ENCODE measurements at regions not wholly inside any gene's neighbourhood (a gene's known extent, or its start where the extent isn't known, plus 50 kb on each side); places are given as distances from the start of the nearest gene placed in this dataset.

DNA sequence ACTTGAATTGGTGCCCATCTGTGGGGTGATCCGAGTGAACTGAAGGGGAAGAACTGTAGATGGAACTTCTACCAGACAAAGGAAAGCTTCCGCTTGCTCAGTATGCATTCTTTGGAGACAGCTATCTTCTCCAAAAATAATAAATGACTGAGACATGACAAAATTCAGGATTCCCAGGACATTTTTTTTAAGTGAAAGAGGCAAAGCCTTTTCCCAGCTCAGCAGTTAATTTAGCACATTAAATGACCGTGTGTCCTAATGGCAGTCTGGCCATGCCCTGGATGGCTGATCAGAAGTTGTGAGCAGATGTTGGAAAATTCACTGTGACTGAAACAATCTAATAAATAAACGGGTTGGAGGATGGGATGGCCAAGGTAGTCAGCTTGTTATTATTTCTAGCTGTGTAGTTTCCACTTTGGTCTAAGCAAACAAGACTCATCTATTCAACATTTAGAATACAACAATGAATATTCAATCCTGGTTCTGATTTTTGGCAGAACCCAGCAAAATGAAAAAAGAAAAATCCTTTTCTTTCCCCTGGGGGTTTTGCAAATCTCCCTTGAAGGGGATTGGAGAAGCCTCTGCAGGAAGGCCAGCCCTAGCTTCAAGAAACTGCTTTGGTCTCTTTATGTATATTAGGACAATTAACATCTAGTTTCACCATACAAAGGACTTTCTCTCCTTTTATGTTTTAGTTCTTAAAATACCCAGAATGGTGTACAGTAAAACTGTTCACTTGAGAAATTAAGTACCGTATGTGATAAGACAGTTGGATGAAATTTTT is 540.9 kb upstream of the MDFIC2 start:
- DNase-seq (ENCODE audit: low spot score), result no peak
- 79% methylated on average over 5 of the region's 5 CpGs for WGBS
- no peaks in the 10 kb centered on the region for H3K27me3 ChIP-seq (replicated peaks; ENCODE audit: insufficient read depth)
- no peak overlapping the region for H3K27ac ChIP-seq
- no peaks in the 10 kb centered on the region for H3K4me1 ChIP-seq (replicated peaks)
- no peaks in the 10 kb centered on the region for H3K36me3 ChIP-seq
- no peak overlapping the region for H3K4me3 ChIP-seq
- intact Hi-C loops (cut with DNase I), result no loop called here
- TF ChIP-seq POLR2AphosphoS5 (IDR thresholded peaks at IDR 0.05) (no peak), POLR2A (IDR thresholded peaks at IDR 0.05) (no peak)
- TF ChIP-seq, protein P1, sequence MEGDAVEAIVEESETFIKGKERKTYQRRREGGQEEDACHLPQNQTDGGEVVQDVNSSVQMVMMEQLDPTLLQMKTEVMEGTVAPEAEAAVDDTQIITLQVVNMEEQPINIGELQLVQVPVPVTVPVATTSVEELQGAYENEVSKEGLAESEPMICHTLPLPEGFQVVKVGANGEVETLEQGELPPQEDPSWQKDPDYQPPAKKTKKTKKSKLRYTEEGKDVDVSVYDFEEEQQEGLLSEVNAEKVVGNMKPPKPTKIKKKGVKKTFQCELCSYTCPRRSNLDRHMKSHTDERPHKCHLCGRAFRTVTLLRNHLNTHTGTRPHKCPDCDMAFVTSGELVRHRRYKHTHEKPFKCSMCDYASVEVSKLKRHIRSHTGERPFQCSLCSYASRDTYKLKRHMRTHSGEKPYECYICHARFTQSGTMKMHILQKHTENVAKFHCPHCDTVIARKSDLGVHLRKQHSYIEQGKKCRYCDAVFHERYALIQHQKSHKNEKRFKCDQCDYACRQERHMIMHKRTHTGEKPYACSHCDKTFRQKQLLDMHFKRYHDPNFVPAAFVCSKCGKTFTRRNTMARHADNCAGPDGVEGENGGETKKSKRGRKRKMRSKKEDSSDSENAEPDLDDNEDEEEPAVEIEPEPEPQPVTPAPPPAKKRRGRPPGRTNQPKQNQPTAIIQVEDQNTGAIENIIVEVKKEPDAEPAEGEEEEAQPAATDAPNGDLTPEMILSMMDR (IDR thresholded peaks at IDR 0.05), result no peak
- H3K9me3 ChIP-seq, result no peaks in the 10 kb centered on the region

DNA sequence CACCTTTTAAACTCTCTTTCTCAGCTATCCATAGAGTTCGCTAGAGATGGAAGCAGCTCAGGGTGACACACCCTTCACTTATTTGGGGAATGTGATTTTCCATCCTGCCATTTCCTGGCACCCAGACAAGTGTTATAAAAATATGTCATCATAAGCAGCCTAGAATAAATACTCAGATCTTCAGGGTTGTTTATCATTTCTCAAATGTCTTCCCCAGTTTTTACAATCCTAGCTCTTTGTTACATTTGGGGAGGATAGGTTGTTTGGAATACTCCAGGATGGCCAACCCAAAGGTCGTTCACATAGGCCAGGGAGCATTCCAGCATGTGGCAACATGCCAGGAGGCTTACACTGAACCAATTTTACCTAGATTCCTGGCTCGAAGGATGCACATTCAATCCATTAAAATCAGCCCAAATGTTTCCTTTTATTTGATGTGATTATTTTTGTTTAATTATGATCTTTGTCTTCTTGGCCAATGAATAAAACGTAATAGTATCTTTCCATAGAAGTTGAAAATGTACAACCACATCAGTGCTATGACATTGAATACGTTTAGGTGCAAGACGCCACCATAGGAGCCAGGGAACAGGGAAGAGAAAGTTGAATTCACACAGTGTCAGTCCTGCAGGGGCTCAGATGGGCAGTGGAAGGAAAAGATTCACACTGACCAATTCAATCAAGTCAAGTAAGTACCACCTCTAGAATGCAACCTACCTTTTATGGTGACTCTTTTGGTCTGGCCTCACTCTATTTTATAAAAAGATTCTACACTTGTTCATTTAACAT is 537.7 kb upstream of the MDFIC2 start:
- DNase-seq (ENCODE audit: low spot score), result peak; percentile 31
- intact Hi-C loops (cut with DNase I), result no loop called here

DNA sequence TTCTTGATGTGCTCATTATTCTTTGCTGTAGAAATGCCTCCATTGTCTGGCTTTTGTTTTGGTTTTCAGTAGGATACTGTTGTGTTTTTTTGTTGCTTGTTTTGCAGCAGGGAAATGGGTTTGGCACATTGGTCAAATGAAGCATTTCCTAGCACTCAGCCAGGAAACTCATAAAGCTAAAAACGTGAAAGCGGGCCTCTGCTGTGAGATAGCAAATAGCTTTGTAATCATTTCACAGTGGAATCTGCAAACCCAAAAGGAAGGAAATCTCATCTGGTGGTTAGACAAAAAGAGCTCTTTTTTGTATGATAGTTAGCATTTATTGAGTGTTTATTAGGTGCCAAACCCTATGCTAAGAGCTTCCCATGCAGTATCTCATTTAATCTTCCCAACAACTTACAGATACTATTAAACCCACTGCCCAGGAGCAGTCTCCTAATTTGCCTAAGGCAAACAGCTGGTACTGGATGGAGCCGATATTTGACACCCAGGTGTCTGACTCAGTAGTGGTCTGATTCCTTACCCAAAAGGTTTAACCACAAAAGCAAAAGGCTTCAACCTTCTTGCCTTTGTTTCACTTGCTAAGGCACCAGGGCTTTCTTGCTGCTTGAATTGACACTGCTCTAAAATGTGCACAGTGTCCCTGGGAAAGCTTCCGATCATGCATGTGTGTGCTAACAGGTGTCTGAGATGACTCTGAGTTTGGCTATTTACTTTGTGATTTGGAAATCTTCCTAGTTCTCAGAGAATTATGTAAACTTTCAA is 527.9 kb upstream of the MDFIC2 start:
- Histone ChIP-seq H3K4me1 (replicated peaks) (no peaks in the 10 kb centered on the region), H3K27me3 (replicated peaks; ENCODE audit: insufficient read depth) (no peaks in the 10 kb centered on the region), H3K9me3 (no peaks in the 10 kb centered on the region), H3K27ac (no peak overlapping the region), H3K36me3 (no peaks in the 10 kb centered on the region), H3K4me3 (no peak overlapping the region)
- DNase-seq (ENCODE audit: low spot score), result no peak
- WGBS, result 38% methylated on average over 4 of the region's 4 CpGs
- TF ChIP-seq POLR2A (IDR thresholded peaks at IDR 0.05) (no peak), POLR2AphosphoS5 (IDR thresholded peaks at IDR 0.05) (peak; percentile 29)
- intact Hi-C loops (cut with DNase I), result no loop called here

More for the DNA sequence above, 537.7 kb upstream of the MDFIC2 start:
- no peaks in the 10 kb centered on the region for H3K27me3 ChIP-seq (replicated peaks; ENCODE audit: insufficient read depth)
- peak; percentile 72 for TF ChIP-seq POLR2AphosphoS5 (IDR thresholded peaks at IDR 0.05)
- TF ChIP-seq, protein P1 (IDR thresholded peaks at IDR 0.05), result no peak
- H3K4me1 ChIP-seq (replicated peaks), result no peaks in the 10 kb centered on the region
- no peaks in the 10 kb centered on the region for H3K36me3 ChIP-seq
- no peaks in the 10 kb centered on the region for H3K9me3 ChIP-seq
- 59% methylated on average over 6 of the region's 6 CpGs for WGBS
- H3K27ac ChIP-seq, result no peak overlapping the region
- no peak overlapping the region for H3K4me3 ChIP-seq

DNA sequence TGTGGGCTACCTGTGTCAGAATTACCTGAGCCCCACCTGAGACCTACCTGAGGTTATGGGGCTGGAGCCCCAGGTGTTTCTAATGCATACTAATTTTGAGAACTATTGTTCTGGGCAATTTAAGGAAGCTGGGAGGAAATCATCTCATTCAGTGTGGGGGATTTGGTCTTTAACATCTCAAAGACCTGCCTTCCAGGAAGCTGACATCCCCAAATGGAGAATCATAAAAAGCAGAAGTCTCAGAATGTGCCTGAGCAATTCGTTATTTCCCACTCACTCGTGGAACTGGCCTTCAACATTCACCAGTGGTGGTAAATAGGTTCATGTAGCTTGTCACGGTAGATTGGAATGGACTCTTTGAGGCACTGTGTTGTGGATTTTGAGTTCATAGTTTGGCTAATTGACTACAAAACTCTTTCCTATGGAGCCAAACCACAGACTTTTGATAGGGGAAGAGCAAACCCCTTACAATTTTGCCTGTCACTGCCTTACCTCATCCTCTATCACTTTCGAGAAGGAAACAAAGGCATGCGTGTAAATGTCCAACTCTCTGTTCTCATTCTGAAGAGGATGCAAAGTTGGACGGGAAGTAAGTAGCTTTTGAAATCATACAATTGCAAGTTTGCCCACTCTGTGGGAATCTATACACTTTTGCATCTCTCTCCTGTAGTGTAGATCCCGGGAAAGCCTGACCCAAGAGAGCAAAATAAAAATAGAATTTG is 521.0 kb upstream of the MDFIC2 start:
- Histone ChIP-seq H3K36me3 (no peaks in the 10 kb centered on the region), H3K27ac (no peak overlapping the region), H3K4me3 (no peak overlapping the region), H3K9me3 (no peaks in the 10 kb centered on the region), H3K27me3 (replicated peaks; ENCODE audit: insufficient read depth) (no peaks in the 10 kb centered on the region), H3K4me1 (replicated peaks) (no peaks in the 10 kb centered on the region)
- intact Hi-C loops (cut with DNase I), result no loop called here
- TF ChIP-seq, protein P1 (IDR thresholded peaks at IDR 0.05), result no peak
- no peak for TF ChIP-seq POLR2AphosphoS5 (IDR thresholded peaks at IDR 0.05)
- no peak for TF ChIP-seq POLR2A (IDR thresholded peaks at IDR 0.05)
- no peak for DNase-seq (ENCODE audit: low spot score)
- WGBS, result 72% methylated on average over 7 of the region's 7 CpGs

DNA sequence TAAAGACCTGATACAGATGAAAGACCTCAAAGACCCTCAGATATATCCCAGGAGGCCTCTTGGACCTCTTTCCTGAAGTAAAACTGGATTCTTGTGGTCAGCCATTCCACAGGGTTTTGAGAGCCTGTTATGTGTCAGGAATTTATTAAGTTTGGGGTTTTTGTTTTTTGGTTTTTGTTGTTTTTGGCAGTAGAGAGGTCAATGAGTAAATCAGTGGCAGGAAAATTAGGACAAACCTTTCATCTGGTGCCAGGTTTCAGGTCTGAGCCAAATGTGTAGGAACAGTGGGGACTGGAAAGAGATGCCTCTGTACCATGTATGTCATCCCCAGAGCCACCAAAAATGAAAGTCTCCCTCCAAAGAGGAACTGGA is 520.4 kb upstream of the MDFIC2 start:
- intact Hi-C loops (cut with DNase I), result no loop called here
- Histone ChIP-seq H3K9me3 (no peaks in the 10 kb centered on the region), H3K36me3 (no peaks in the 10 kb centered on the region), H3K4me1 (replicated peaks) (no peaks in the 10 kb centered on the region), H3K4me3 (no peak overlapping the region), H3K27me3 (replicated peaks; ENCODE audit: insufficient read depth) (no peaks in the 10 kb centered on the region), H3K27ac (no peak overlapping the region)
- no peak for DNase-seq (ENCODE audit: low spot score)
- TF ChIP-seq POLR2AphosphoS5 (IDR thresholded peaks at IDR 0.05), result no peak
- no peak for TF ChIP-seq POLR2A (IDR thresholded peaks at IDR 0.05)
- TF ChIP-seq, protein P1 (IDR thresholded peaks at IDR 0.05), result no peak
